ENCODE measurements at regions not wholly inside any gene's neighbourhood (a gene's known extent, or its start where the extent isn't known, plus 50 kb on each side); places are given as distances from the start of the nearest gene placed in this dataset.

- DNase-seq: no peak
These were observed 210.0 kb upstream of the PPP2R3A start for GRCh38 chr3:135755330-135756105.

- DNase-seq: no peak
These were observed 209.3 kb upstream of the PPP2R3A start for GRCh38 chr3:135756106-135756668.

- no peak for DNase-seq
These were observed 208.1 kb upstream of the PPP2R3A start for GRCh38 chr3:135757421-135757820.

GRCh38 chr3:135758961-135759360 lies 206.6 kb upstream of the PPP2R3A start:
- no peak for DNase-seq

- no peak for DNase-seq
These were observed 205.9 kb upstream of the PPP2R3A start for GRCh38 chr3:135759651-135760050.

- DNase-seq: no peak
These were observed 204.9 kb upstream of the PPP2R3A start for GRCh38 chr3:135760581-135760980.

GRCh38 chr3:135762188-135762856 lies 203.2 kb upstream of the PPP2R3A start:
- DNase-seq: no peak

- no peak for DNase-seq
These were observed 199.4 kb upstream of the PPP2R3A start for GRCh38 chr3:135766115-135766514.

- no peak for DNase-seq
These were observed 193.8 kb upstream of the PPP2R3A start for GRCh38 chr3:135771760-135772159.

GRCh38 chr3:135779024-135779423 lies 186.5 kb upstream of the PPP2R3A start:
- DNase-seq: no peak

GRCh38 chr3:135779590-135780235 lies 185.8 kb upstream of the PPP2R3A start:
- no peak for DNase-seq

GRCh38 chr3:135781026-135781815 lies 184.3 kb upstream of the PPP2R3A start:
- no peak for DNase-seq

GRCh38 chr3:135784557-135784956 lies 181.0 kb upstream of the PPP2R3A start:
- no peak for DNase-seq

GRCh38 chr3:135788146-135788545 lies 177.4 kb upstream of the PPP2R3A start:
- no peak for DNase-seq

GRCh38 chr3:135788978-135789377 lies 176.6 kb upstream of the PPP2R3A start:
- no peak for DNase-seq

GRCh38 chr3:135792174-135792573 lies 173.4 kb upstream of the PPP2R3A start:
- DNase-seq: no peak

GRCh38 chr3:135792858-135793475 lies 172.6 kb upstream of the PPP2R3A start:
- DNase-seq: no peak

GRCh38 chr3:135800071-135800549 lies 165.4 kb upstream of the PPP2R3A start:
- DNase-seq: no peak

- no peak for DNase-seq
These were observed 164.5 kb upstream of the PPP2R3A start for GRCh38 chr3:135801018-135801417.

- no peak for DNase-seq
These were observed 163.4 kb upstream of the PPP2R3A start for GRCh38 chr3:135802171-135802570.

GRCh38 chr3:135803028-135803692 lies 162.4 kb upstream of the PPP2R3A start:
- DNase-seq: no peak

- no peak for DNase-seq
These were observed 159.8 kb upstream of the PPP2R3A start for GRCh38 chr3:135805752-135806151.

Data from NCI-H2081 treated with DMSO at 0.1 percent for 48 hours (cell line).